ENCODE measurements at regions not wholly inside any gene's neighbourhood (a gene's known extent, or its start where the extent isn't known, plus 50 kb on each side); places are given as distances from the start of the nearest gene placed in this dataset.

DNA sequence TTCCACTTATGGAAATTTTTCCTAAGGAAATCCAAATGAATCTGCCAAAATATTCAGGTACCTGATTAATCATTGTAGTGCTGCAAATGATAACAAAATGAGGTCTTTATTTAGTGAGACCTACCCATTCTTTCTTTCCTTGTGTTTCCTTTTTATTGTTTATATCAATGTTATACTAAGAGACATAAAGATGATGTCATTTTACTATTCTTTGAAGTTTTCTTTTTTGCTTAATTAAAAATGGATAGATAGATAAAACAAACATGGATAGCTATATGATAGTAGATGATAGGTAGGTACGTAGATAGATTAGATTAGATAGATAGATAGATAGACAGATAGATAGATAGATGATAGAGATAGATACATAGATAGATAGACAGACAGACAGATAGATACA is 669.5 kb upstream of the TBX3 start:
- TF ChIP-seq, protein P1, sequence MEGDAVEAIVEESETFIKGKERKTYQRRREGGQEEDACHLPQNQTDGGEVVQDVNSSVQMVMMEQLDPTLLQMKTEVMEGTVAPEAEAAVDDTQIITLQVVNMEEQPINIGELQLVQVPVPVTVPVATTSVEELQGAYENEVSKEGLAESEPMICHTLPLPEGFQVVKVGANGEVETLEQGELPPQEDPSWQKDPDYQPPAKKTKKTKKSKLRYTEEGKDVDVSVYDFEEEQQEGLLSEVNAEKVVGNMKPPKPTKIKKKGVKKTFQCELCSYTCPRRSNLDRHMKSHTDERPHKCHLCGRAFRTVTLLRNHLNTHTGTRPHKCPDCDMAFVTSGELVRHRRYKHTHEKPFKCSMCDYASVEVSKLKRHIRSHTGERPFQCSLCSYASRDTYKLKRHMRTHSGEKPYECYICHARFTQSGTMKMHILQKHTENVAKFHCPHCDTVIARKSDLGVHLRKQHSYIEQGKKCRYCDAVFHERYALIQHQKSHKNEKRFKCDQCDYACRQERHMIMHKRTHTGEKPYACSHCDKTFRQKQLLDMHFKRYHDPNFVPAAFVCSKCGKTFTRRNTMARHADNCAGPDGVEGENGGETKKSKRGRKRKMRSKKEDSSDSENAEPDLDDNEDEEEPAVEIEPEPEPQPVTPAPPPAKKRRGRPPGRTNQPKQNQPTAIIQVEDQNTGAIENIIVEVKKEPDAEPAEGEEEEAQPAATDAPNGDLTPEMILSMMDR (conservative IDR thresholded peaks at IDR 0.05; ENCODE audit: low read length): no peak
- no peak for TF ChIP-seq EZH2phosphoT487 (IDR thresholded peaks at IDR 0.05; ENCODE audit: borderline replicate concordance)

All from Loucy (cell line).